GM10266 (cell line): ENCODE measurements at regions not wholly inside any gene's neighbourhood (a gene's known extent, or its start where the extent isn't known, plus 50 kb on each side); places are given as distances from the start of the nearest gene placed in this dataset.

Experiments
- DNase-seq: peaks from one replicate; pipeline ENCODE4 v3.0.0; 2012; ENCODE audit errors: extremely low spot score
- TF ChIP-seq, protein P1 (sequence below): IDR thresholded peaks from 2 replicates; pipeline ENCODE4 v1.5.1; 2012; ENCODE audit warnings: mild to moderate bottlenecking, low read depth; ENCODE audit not compliant: control insufficient read depth, insufficient read depth; ENCODE audit errors: missing control alignments

- TF ChIP-seq, protein P1, sequence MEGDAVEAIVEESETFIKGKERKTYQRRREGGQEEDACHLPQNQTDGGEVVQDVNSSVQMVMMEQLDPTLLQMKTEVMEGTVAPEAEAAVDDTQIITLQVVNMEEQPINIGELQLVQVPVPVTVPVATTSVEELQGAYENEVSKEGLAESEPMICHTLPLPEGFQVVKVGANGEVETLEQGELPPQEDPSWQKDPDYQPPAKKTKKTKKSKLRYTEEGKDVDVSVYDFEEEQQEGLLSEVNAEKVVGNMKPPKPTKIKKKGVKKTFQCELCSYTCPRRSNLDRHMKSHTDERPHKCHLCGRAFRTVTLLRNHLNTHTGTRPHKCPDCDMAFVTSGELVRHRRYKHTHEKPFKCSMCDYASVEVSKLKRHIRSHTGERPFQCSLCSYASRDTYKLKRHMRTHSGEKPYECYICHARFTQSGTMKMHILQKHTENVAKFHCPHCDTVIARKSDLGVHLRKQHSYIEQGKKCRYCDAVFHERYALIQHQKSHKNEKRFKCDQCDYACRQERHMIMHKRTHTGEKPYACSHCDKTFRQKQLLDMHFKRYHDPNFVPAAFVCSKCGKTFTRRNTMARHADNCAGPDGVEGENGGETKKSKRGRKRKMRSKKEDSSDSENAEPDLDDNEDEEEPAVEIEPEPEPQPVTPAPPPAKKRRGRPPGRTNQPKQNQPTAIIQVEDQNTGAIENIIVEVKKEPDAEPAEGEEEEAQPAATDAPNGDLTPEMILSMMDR, result no peak
- DNase-seq, result no peak
Observed at GRCh38 chr13:40494946-40495620, 171.4 kb downstream of the FOXO1 start.

- no peak for DNase-seq
- TF ChIP-seq, protein P1, result no peak
Observed at GRCh38 chr13:40495621-40496001, 170.8 kb downstream of the FOXO1 start.

DNA sequence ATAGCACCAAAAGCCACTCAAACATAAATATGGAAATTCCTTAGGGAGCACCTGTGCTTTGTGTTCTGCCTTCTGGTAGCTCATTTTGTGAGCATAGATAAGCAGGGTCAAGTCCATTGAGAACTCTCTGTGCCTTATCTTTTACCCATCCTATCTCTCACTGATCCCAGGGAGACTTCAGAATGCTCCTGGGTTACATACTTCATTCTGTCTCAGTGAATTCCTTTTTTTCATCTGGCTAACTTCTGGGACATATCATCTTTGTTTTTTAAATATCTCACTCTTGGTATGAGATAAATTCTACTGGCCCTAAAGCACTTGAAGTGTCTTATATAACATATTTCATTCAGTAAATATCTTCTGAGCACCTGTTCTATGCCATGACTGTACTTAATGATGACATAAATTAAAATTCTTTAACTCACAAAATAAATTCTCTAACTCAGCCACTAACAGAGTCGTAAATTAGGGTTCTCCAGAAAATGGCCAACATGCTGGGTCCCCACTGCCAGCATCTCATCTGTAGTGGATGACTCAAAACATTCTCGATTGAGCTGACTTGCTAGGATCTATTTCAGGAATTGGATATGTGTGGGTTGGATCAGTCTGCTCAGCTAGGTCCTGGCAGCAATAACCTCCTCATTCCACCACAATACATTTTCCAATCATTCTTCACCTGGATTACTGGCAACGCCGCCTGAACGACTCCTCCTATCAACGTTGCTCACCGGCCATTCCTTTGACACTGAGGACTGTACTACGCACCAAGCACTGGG, 170.2 kb downstream of the FOXO1 start:
- TF ChIP-seq, protein P1, result no peak

GRCh38 chr13:40498461-40498860, 168.0 kb downstream of the FOXO1 start:
- DNase-seq, result no peak
- TF ChIP-seq, protein P1, result no peak

More for the DNA sequence above, 170.2 kb downstream of the FOXO1 start:
- DNase-seq, result no peak

- DNase-seq, result no peak
- TF ChIP-seq, protein P1, result no peak
Observed at GRCh38 chr13:40502236-40502635, 164.2 kb downstream of the FOXO1 start.

GRCh38 chr13:40503011-40503410, 163.4 kb downstream of the FOXO1 start:
- TF ChIP-seq, protein P1, result no peak
- no peak for DNase-seq
